ENCODE measurements at regions not wholly inside any gene's neighbourhood (a gene's known extent, or its start where the extent isn't known, plus 50 kb on each side); places are given as distances from the start of the nearest gene placed in this dataset.
"Not testable (repeated sequence)": the region's sequence is repeated elsewhere in the genome, so short reads cannot be mapped to it uniquely, and the experiment has no call there.

- peak; percentile 32 for DNase-seq
Observed at GRCh38 chr7:138324941-138325340, 135.1 kb upstream of the TRIM24 start.

GRCh38 chr7:138325434-138325833 is 134.6 kb upstream of the TRIM24 start:
- DNase-seq: no peak

DNA sequence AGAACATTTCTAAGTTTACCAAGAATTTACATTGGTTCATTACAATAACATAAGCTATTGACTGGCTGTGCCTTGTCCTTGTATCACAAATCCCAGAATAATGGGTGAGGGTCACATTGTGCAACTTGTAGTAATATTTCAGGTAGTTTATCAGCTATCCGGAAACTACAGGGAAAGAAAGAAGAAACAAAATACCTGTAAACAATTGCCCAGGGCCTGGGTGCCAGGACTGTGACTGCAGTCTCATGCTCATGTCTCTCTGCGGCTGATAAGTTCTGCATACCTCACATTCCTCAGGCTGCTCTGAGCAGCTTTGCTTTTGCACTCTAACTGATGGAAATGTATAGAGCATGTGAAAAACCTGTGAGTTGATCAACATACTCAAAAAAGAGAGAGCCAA is 131.8 kb upstream of the TRIM24 start:
- DNase-seq: no peak

- DNase-seq: not testable (repeated sequence)
Observed at GRCh38 chr7:138332850-138333249, 127.2 kb upstream of the TRIM24 start.

DNA sequence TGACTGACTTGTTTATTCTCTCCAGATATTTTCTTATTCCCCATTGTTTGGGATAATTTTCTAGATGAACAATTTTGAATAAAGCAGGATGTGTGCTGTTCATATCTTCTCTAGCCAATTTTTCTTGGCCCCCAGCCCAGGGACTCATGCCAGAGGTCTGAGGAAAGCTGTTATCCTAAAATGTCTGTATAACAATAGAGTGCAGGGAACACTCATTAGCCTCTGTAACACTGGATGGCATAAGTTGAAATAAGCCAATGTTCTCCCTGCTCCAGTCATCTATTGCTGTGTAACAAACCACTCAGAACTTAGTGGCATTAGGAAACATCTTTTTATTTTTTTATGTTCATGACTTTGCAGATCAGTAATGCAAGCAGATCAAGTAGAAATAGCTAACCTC is 121.7 kb upstream of the TRIM24 start:
- DNase-seq: peak; percentile 28

DNA sequence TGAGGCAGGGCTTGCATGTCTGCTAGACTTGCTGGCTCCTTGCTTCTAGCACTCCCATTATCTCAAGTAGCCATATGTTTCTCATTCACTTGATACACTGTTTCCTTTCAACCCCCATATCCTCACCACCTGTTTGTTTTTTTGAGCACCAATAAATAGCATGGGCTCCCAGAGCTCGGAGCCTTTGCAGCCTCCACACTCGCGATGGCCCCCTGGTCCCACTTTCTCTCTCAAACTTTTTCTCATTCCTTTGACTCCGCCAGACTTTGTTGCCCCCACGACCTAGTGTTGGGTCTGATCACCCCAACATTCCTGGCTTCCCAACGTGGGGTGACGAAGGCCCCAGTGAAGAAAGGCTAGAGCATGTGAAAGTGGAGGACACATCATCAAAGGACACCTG is 120.8 kb upstream of the TRIM24 start:
- not testable (repeated sequence) for DNase-seq

DNA sequence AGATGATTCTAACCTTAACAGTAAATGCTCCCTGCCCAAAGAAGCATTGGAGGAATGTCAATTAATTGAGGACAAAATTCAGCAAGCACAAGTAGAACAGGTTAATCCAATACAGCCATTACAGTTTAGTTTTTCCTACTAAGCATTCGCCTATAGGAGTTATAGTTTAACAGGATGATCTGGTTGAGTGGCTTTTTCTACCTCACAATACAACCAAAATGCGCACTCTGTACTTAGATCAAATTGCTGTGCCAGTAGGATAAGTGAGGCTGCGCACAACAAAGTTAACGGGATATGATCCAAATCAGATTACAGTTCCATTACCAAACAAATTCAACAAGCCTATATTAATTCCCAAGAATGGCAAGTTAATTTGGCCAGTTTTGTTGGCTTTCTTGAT is 117.1 kb upstream of the TRIM24 start:
- no peak for DNase-seq

GRCh38 chr7:138345567-138345966 is 114.5 kb upstream of the TRIM24 start:
- no peak for DNase-seq

DNA sequence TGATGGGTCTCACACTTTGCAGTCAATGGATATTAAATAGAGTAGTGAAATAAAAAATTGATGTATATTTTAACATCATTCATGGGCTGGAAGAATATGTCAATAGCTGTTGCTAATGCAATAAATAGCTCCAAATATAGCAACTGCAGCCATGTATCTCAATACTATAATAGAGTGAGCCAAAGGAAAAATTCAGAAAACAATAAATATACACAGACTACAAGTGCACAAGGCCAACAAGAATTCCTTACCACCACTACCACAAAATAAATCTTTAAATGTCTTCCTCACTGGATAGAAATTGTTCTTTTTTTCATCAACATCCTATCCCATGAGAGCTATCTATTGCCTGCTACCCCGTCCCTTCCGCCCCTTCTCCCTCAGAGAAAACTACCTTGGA is 113.1 kb upstream of the TRIM24 start:
- no peak for DNase-seq

DNA sequence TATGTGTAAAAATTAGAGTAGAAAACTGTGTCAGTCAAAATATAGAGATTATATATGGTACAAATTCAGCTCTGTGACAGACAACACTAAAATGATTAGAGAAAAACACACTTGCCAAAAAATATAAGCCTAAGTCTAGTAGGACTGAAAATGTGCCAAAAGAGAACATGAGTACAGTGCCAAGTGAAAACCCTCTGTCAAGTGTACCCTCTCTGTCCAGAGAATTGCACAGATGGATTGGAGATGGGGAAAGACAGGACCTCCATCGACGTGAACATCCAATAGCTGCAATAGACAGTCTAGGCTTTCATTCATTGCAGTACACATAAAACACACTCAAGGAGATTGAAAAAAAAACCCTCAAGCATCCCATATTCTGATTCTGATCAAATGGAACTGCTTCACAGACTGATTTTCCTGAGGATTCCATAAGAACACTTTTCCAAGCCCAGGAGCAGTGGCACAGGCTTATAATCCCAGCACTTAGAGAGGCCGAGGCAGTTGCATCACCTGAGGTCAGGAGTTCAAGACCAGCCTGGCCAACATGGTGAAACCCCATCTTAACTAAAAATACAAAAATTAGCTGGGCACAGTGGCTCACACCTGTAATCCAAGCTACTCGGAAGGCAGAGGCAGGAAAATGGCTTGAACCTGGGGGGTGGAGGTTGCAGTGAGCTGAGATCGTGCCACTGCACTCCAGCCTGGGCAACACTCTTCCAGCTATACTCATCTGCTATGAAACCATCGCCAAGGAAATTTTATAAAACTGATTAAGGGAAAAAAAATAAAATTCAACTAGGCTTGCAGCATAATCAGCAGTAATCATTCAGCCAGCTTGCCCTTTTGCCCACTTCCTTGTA is 110.0 kb upstream of the TRIM24 start:
- DNase-seq: no peak

DNA sequence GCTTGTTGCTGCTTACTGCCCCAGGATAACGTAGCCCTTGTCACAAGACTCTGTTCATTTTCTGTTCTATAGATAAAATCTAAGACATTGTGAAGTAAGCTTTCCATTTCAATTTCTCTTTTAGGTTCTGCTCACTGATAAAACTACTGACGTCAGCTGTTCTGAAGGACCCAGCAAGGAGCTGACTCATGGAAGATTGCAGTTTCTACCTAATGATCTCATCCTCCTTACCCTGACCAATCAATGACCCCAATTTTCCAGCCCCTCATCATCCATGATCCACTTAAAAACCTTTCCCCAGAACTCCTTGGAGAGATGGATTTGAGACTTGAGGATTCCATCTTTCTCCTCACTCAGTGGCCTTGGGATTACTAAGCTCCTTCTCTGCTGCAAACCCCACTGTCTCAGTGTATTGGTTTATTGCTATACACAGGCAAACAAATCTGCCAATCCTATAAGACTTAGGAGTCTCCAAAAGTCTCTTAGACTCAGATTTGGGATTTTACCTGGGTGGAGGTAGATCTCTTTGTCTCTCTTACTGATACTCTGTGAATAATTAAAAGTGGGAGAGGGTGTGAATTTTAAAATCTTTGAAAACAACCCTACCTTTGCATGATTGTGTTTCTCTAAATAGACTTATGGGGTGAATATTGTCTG is 109.2 kb upstream of the TRIM24 start:
- no peak for DNase-seq

DNA sequence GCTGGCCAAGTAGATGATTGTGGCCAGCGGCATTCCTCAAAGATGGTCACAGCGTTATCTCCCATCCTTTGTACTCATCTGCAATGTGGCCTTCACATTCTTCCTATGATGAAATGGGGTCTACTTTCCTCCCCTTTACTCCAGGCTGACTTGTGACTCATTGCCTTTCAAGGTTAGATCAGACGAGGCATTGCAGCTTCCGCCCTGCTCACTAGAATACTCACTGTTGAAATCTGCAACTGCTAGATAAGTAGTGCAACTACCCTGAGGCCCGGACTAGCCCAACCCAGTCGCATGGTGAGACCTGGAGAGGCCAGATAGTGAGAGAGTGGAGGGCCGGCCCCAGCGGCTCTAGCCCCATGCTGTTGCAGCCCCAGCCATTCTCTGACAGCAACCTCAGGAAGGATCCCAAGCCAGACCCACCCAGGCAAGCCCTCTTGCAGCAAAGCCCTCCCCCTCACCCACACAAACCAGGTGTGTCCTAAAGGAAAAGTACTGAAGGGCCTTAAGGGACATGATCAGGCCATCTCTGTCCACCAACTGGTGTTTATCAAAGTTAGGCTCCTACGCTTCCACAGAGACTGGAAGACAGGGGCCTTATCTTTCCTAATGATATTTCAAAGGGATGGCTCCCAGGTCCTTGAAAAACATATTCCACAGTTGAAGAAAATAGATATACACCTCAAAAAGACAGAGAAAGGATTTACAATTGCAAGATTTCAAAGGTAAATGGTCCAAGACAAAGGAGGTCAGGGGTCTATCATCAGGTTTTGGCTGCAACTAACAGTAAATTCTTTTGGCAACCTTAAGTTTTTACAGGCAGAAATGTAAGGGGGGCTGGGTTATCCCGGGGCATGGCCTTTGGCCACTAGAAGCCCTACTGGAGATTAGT is 107.2 kb upstream of the TRIM24 start:
- no peak for DNase-seq

- no peak for DNase-seq
Observed at GRCh38 chr7:138354066-138354465, 106.0 kb upstream of the TRIM24 start.

DNA sequence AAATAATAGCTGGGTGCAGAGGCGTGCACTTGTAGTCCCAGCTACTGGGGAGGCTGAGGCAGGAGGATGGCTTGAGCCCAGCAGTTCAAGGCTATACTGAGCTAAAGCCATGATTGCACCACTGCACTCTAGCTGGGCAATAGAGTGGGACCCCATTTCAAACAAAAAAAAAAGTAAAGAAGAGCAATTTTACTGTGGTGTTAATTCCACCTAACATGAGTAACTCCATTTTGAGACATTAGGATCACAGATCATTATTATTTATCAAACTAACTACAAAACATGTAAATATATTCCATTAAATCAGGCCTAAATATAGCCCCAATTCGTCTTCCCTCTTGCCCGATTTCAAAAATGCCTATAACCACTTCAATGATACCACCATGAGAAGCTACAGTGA is 104.8 kb upstream of the TRIM24 start:
- DNase-seq: no peak

- no peak for DNase-seq
Observed at GRCh38 chr7:138358850-138359341, 101.2 kb upstream of the TRIM24 start.

DNA sequence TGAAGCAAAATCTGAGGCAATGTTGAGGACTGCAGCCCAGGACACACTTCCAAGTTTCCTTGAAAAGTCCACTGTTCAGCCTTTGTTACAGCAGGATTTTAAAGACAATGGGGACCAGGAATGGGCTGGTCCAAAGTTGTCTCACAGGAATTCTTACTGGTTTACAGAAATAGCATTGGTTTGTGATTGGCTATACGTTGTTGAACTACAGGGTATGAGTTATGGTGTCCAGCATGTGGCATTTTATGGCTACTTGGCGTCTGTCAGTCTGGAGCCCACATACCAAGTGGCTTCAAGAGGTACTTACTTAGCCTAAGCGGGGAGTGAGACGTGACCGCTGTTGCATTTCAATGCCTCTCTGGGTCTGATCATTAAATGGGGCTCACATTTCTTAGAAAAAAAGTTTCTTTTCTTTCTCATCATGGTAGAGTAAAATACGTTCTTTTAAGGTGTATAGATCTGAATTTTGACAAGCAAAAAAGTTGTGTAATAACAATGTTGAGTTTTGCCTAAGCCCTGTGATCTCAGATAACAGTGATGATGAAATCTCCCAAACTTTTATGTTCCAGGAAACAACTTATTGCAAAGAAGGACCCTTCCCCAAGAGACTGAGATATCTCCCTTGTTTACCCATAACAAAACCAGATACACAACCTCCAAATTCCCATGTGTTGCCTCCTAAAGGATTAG is 100.0 kb upstream of the TRIM24 start:
- DNase-seq: no peak

- DNase-seq: no peak
Observed at GRCh38 chr7:138363721-138364120, 96.3 kb upstream of the TRIM24 start.

DNA sequence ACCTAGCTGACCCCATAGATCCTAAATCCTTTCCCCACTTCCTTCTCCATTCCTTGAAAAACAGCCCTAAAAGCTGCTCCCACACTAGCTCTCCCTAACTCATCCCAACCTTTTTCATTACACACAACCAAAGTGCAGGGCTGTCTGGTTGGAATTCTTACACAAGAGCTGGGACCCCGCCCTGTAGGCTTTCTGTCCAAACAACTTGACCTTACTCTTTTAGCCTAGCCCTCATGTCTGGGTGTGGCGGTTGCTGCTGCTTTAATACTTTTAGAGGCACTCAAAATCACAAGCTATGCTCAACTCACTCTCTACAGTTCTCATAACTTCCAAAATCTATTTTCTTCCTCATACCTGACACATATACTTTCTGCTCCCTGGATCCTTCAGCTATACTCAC is 93.9 kb upstream of the TRIM24 start:
- DNase-seq: not testable (repeated sequence)

DNA sequence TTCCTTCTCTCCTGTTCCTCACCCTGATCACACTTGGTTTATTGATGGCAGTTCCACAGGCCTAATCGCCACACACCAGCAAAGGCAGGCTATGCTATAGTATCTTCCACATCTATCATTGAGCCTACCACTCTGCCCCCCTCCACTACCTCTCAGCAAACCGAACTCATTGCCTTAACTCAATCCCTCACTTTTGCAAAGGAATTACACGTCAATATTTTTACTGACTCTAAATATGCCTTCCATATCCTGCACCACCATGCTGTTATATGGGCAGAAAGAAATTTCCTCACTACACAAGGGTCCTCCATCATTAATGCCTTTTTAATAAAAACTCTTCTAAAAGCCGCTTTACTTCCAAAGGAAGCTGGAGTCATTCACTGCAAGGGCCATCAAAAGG is 93.4 kb upstream of the TRIM24 start:
- DNase-seq: not testable (repeated sequence)

- no peak for DNase-seq
Observed at GRCh38 chr7:138369797-138370196, 90.3 kb upstream of the TRIM24 start.

DNA sequence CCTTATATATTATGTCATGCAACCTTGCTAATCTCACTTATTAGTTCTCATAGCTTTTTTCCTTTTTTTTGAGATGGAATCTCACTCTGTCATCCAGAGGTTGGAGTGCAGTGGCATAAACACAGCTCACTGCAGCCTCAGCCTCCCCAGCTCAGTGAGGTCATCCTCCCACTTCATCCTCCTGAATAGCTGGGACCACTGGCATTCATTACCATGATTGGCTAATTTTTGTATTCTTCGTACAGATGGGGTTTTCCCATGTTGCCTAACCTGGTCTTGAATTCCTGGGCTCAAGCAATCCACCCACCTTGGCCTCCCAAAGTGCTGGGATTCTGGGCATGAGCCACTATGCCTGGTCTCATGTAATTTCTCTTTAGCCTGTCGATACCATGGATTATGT is 89.1 kb upstream of the TRIM24 start:
- no peak for DNase-seq

GRCh38 chr7:138374119-138374693 is 85.9 kb upstream of the TRIM24 start:
- DNase-seq: no peak

Measured in hindlimb muscle (tissue), 1 donor.